GM23338 (cell line): ENCODE measurements at regions not wholly inside any gene's neighbourhood (a gene's known extent, or its start where the extent isn't known, plus 50 kb on each side); places are given as distances from the start of the nearest gene placed in this dataset.

Experiments used
- EZH2 ChIP-seq: fragments of 200-600 bp; sonication (generic); IDR thresholded peaks from one replicate; pipeline ENCODE4 v1.8.0; 2017; ENCODE audit warnings: antibody characterized with exemption, mild to moderate bottlenecking, low read depth; ENCODE audit not compliant: unreplicated experiment
- EZH2phosphoT487 ChIP-seq: fragments of 200-600 bp; sonication (generic); IDR thresholded peaks from one replicate; pipeline ENCODE4 v1.8.1; 2018; ENCODE audit warnings: antibody characterized with exemption; ENCODE audit not compliant: unreplicated experiment
- NANOG ChIP-seq: IDR thresholded peaks from 2 replicates; pipeline ENCODE4 v1.6.1; 2016; ENCODE audit warnings: antibody characterized with exemption, borderline replicate concordance
- POLR2AphosphoS5 ChIP-seq: IDR thresholded peaks from 2 replicates; pipeline ENCODE4 v1.6.1; 2016; ENCODE audit warnings: antibody characterized with exemption, low read depth
- STAT1 ChIP-seq: IDR thresholded peaks from one replicate; pipeline ENCODE4 v1.6.1; 2016; ENCODE audit warnings: antibody characterized with exemption; ENCODE audit not compliant: unreplicated experiment
- ZNF114 ChIP-seq: fragments of 250-450 bp; sonication (Bioruptor Pico); IDR thresholded peaks from 2 replicates; pipeline ENCODE4 v1.5.0; 2020; ENCODE audit warnings: mild to moderate bottlenecking, moderate library complexity
- ZNF331 ChIP-seq: fragments of 250-450 bp; sonication (Bioruptor Pico); IDR thresholded peaks from 2 replicates; pipeline ENCODE4 v1.5.0; 2020; ENCODE audit warnings: low read depth, mild to moderate bottlenecking, moderate library complexity
- TF ChIP-seq, protein P1 (sequence below), 2 experiments: fragments of 200-600 bp in 1 of 2; sonication (generic) in 1 of 2; conservative IDR thresholded peaks; 2 replicates each; pipeline versions ENCODE4 v1.5.1 to v1.6.1; 2016 to 2017; ENCODE audit warnings: antibody characterized with exemption in 2 of 2, low read depth in 2 of 2, mild to moderate bottlenecking in 2 of 2, moderate library complexity in 1 of 2
- TF ChIP-seq, protein P2 (sequence below): IDR thresholded peaks from 2 replicates; pipeline ENCODE4 v1.6.1; 2016; ENCODE audit warnings: antibody characterized with exemption

- TF ChIP-seq, protein P1, sequence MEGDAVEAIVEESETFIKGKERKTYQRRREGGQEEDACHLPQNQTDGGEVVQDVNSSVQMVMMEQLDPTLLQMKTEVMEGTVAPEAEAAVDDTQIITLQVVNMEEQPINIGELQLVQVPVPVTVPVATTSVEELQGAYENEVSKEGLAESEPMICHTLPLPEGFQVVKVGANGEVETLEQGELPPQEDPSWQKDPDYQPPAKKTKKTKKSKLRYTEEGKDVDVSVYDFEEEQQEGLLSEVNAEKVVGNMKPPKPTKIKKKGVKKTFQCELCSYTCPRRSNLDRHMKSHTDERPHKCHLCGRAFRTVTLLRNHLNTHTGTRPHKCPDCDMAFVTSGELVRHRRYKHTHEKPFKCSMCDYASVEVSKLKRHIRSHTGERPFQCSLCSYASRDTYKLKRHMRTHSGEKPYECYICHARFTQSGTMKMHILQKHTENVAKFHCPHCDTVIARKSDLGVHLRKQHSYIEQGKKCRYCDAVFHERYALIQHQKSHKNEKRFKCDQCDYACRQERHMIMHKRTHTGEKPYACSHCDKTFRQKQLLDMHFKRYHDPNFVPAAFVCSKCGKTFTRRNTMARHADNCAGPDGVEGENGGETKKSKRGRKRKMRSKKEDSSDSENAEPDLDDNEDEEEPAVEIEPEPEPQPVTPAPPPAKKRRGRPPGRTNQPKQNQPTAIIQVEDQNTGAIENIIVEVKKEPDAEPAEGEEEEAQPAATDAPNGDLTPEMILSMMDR (conservative IDR thresholded peaks at IDR 0.05; ENCODE audit: low read depth in 2 of 2) = no peak
- TF ChIP-seq NANOG (no peak), EZH2phosphoT487 (no peak), POLR2AphosphoS5 (peak; percentile 50; the same call in 1 of the 2 replicates), STAT1 (no peak), ZNF114 (no peak), EZH2 (no peak), ZNF331 (CRISPR knock-in tag) (no peak)
- TF ChIP-seq, protein P2, sequence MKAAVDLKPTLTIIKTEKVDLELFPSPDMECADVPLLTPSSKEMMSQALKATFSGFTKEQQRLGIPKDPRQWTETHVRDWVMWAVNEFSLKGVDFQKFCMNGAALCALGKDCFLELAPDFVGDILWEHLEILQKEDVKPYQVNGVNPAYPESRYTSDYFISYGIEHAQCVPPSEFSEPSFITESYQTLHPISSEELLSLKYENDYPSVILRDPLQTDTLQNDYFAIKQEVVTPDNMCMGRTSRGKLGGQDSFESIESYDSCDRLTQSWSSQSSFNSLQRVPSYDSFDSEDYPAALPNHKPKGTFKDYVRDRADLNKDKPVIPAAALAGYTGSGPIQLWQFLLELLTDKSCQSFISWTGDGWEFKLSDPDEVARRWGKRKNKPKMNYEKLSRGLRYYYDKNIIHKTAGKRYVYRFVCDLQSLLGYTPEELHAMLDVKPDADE = no peak
These were observed 876.2 kb downstream of the TBL1XR1 start for GRCh38 chr3:176321099-176321498.
